Karpas-422 (cell line): ENCODE measurements at regions not wholly inside any gene's neighbourhood (a gene's known extent, or its start where the extent isn't known, plus 50 kb on each side); places are given as distances from the start of the nearest gene placed in this dataset.
"Not testable (repeated sequence)": the region's sequence is repeated elsewhere in the genome, so short reads cannot be mapped to it uniquely, and the experiment has no call there.

Source experiments
- DNase-seq: peaks from one replicate; pipeline ENCODE4 v3.0.0-alpha.2; 2015
- H2AFZ ChIP-seq: fragments of 200-600 bp; sonication (generic); 2 replicates; pipeline ENCODE4 v1.6.1; 2014; ENCODE audit warnings: antibody characterized with exemption, low read length, mixed read lengths
- H3K27ac ChIP-seq: fragments of 200-600 bp; sonication (generic); 2 replicates; pipeline ENCODE4 v1.5.1; 2014; ENCODE audit warnings: mild to moderate bottlenecking, low read length, moderate library complexity
- H3K27me3 ChIP-seq: fragments of 200-600 bp; sonication (generic); 2 replicates; pipeline ENCODE4 v1.6.1; 2014; ENCODE audit warnings: low read length, mixed read lengths
- H3K36me3 ChIP-seq: fragments of 200-600 bp; sonication (generic); 2 replicates; pipeline ENCODE4 v1.6.1; 2014; ENCODE audit warnings: low read length, mixed read lengths; ENCODE audit not compliant: insufficient read depth
- H3K4me1 ChIP-seq: fragments of 200-600 bp; sonication (generic); 2 replicates; pipeline ENCODE4 v1.6.1; 2014; ENCODE audit warnings: mild to moderate bottlenecking, low read length, mixed read lengths
- H3K4me2 ChIP-seq: fragments of 200-600 bp; sonication (generic); 2 replicates; pipeline ENCODE4 v1.6.1; 2014; ENCODE audit warnings: low read length, low read depth, mild to moderate bottlenecking; ENCODE audit not compliant: poor library complexity, severe bottlenecking
- H3K4me3 ChIP-seq: fragments of 200-600 bp; sonication (generic); 2 replicates; pipeline ENCODE4 v1.5.1; 2014; ENCODE audit warnings: mild to moderate bottlenecking, antibody characterized with exemption, low read length, mixed read lengths
- H3K79me2 ChIP-seq: fragments of 200-600 bp; sonication (generic); 2 replicates; pipeline ENCODE4 v1.6.1; 2014; ENCODE audit warnings: mild to moderate bottlenecking, low read length, mixed read lengths
- H3K9ac ChIP-seq: fragments of 200-600 bp; sonication (generic); 2 replicates; pipeline ENCODE4 v1.6.0; 2014; ENCODE audit warnings: low read length
- H3K9me2 ChIP-seq: fragments of 200-600 bp; sonication (generic), shearing (Covaris generic); replicated peaks from 2 replicates; pipeline ENCODE4 v1.6.0; 2014; ENCODE audit warnings: mild to moderate bottlenecking, low read length, moderate library complexity; ENCODE audit not compliant: insufficient read depth
- H3K9me3 ChIP-seq: fragments of 300-700, 200-600 bp; sonication (generic); 2 replicates; pipeline ENCODE4 v1.6.1; 2014; ENCODE audit warnings: low read length, mixed read lengths
- H4K20me1 ChIP-seq: fragments of 200-600 bp; sonication (generic); 2 replicates; pipeline ENCODE4 v1.6.1; 2014; ENCODE audit warnings: mild to moderate bottlenecking, antibody characterized with exemption, low read length, low read depth; ENCODE audit not compliant: insufficient read depth

DNA sequence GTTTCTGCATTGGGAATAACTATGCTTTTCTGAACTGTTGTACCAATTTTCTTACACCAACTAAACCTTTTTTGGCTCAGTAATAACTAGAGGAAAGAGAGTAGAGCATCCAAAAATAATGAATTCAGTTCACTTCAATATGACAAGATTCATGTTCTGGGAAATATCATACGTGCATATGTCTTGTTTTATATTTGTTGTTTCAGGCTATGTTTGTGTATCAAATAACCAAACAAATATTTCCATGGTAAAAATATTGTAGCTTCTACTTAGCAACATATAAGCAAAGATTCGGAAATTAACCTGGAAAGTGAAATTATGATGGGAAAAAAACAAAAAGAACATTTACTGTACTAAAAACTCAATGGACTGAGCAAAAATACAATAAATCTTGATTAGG is 503.2 kb downstream of the TMEM114 start:
- H4K20me1 ChIP-seq, result no peaks in the 10 kb centered on the region
- no peak overlapping the region for H3K4me2 ChIP-seq
- no peak overlapping the region for H3K27ac ChIP-seq
- no peaks in the 10 kb centered on the region for H3K36me3 ChIP-seq
- no peak overlapping the region for H3K4me3 ChIP-seq
- no peak for DNase-seq
- H3K27me3 ChIP-seq, result no peaks in the 10 kb centered on the region
- H3K79me2 ChIP-seq, result no peaks in the 10 kb centered on the region
- H3K4me1 ChIP-seq, result no peaks in the 10 kb centered on the region
- no peaks in the 10 kb centered on the region for H3K9me2 ChIP-seq
- no peak overlapping the region for H2AFZ ChIP-seq
- H3K9ac ChIP-seq, result no peak overlapping the region
- H3K9me3 ChIP-seq, result peaks cover 15% of the 10 kb centered on the region

GRCh38 chr16:8084882-8085281 is 505.4 kb downstream of the TMEM114 start:
- H3K4me3 ChIP-seq, result no peak overlapping the region
- H3K9me3 ChIP-seq, result peaks cover 10% of the 10 kb centered on the region; the same call in 1 of the 2 replicates
- no peaks in the 10 kb centered on the region for H3K36me3 ChIP-seq
- DNase-seq, result no peak
- no peak overlapping the region for H3K9ac ChIP-seq
- H4K20me1 ChIP-seq, result no peaks in the 10 kb centered on the region
- no peak overlapping the region for H3K4me2 ChIP-seq
- no peak overlapping the region for H3K27ac ChIP-seq
- H3K79me2 ChIP-seq, result no peaks in the 10 kb centered on the region
- no peaks in the 10 kb centered on the region for H3K9me2 ChIP-seq
- H3K27me3 ChIP-seq, result no peaks in the 10 kb centered on the region
- no peaks in the 10 kb centered on the region for H3K4me1 ChIP-seq
- H2AFZ ChIP-seq, result no peak overlapping the region

GRCh38 chr16:8084302-8084701 is 506.0 kb downstream of the TMEM114 start:
- H4K20me1 ChIP-seq, result no peaks in the 10 kb centered on the region
- no peaks in the 10 kb centered on the region for H3K79me2 ChIP-seq
- no peaks in the 10 kb centered on the region for H3K9me2 ChIP-seq
- H3K27me3 ChIP-seq, result no peaks in the 10 kb centered on the region
- DNase-seq, result no peak
- H3K9ac ChIP-seq, result no peak overlapping the region
- peaks cover 10% of the 10 kb centered on the region; the same call in 1 of the 2 replicates for H3K9me3 ChIP-seq
- H3K4me1 ChIP-seq, result no peaks in the 10 kb centered on the region
- H2AFZ ChIP-seq, result no peak overlapping the region
- no peaks in the 10 kb centered on the region for H3K36me3 ChIP-seq
- no peak overlapping the region for H3K27ac ChIP-seq
- no peak overlapping the region for H3K4me3 ChIP-seq
- no peak overlapping the region for H3K4me2 ChIP-seq

DNA sequence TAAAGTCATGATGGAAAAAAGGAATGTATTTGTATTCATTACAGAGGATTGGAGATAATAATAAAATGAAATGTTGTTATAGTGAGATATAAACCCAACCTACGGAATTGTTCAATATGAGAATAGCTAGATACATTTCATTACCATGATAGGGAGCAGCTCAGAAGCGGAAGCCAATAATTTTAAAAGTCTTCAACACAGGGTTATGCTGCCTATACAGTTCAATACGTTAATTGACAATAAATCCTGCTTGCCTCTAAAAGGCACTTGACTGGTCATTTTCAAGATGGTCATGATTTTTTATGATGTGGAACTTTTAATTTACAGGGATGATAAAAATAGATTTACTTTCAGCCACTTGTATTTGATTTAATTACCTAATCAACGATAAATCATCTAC is 506.8 kb downstream of the TMEM114 start:
- Histone ChIP-seq H3K9ac (no peak overlapping the region), H3K79me2 (no peaks in the 10 kb centered on the region), H3K4me1 (no peaks in the 10 kb centered on the region), H3K4me2 (no peak overlapping the region), H3K9me2 (no peaks in the 10 kb centered on the region), H4K20me1 (no peaks in the 10 kb centered on the region), H3K9me3 (peaks cover 10% of the 10 kb centered on the region; the same call in 1 of the 2 replicates), H2AFZ (no peak overlapping the region), H3K4me3 (no peak overlapping the region), H3K27ac (no peak overlapping the region), H3K27me3 (no peaks in the 10 kb centered on the region), H3K36me3 (no peaks in the 10 kb centered on the region)
- no peak for DNase-seq

DNA sequence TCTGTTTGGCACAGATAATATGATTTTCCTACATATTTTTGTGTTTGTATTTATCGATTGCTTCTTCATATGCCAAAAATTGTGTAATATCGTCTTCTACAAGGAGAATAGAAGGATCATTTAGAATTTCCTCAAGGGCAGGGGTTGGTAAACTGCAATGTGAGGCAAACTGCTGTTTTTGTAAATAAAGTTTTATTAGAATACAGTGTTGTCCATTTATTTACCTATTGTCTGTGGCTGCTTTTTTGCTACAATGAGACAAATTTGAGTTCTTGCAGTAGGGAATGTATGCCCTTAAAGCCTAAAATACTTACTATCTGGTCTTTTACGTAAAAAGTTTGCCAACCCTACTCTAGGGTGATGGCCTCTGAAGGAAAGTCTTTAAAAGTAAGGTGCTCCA is 509.5 kb downstream of the TMEM114 start:
- DNase-seq, result no peak
- Histone ChIP-seq H3K27me3 (no peaks in the 10 kb centered on the region), H3K4me1 (no peaks in the 10 kb centered on the region), H3K9me3 (peaks cover 6% of the 10 kb centered on the region), H3K9ac (no peak overlapping the region), H3K4me3 (no peak overlapping the region), H2AFZ (no peak overlapping the region), H3K4me2 (no peak overlapping the region), H3K27ac (no peak overlapping the region), H3K79me2 (no peaks in the 10 kb centered on the region), H4K20me1 (no peaks in the 10 kb centered on the region), H3K36me3 (no peaks in the 10 kb centered on the region), H3K9me2 (no peaks in the 10 kb centered on the region)

- Histone ChIP-seq H3K27me3 (no peaks in the 10 kb centered on the region), H3K9ac (no peak overlapping the region), H3K9me3 (peaks cover 13% of the 10 kb centered on the region), H3K4me3 (no peak overlapping the region), H3K36me3 (no peaks in the 10 kb centered on the region), H2AFZ (no peak overlapping the region), H3K4me2 (no peak overlapping the region), H3K27ac (no peak overlapping the region), H3K79me2 (no peaks in the 10 kb centered on the region), H3K4me1 (no peaks in the 10 kb centered on the region), H4K20me1 (no peaks in the 10 kb centered on the region), H3K9me2 (no peaks in the 10 kb centered on the region)
- no peak for DNase-seq
Measured at GRCh38 chr16:8075271-8075670, 515.0 kb downstream of the TMEM114 start.

- Histone ChIP-seq H3K9me3 (peaks cover 17% of the 10 kb centered on the region), H3K9ac (no peak overlapping the region), H3K27ac (no peak overlapping the region), H3K27me3 (no peaks in the 10 kb centered on the region), H3K4me3 (no peak overlapping the region), H4K20me1 (no peaks in the 10 kb centered on the region), H3K36me3 (no peaks in the 10 kb centered on the region), H2AFZ (no peak overlapping the region), H3K9me2 (no peaks in the 10 kb centered on the region), H3K4me1 (no peaks in the 10 kb centered on the region), H3K79me2 (no peaks in the 10 kb centered on the region), H3K4me2 (no peak overlapping the region)
- no peak for DNase-seq
Measured at GRCh38 chr16:8070506-8070905, 519.8 kb downstream of the TMEM114 start.

GRCh38 chr16:8068225-8068624 is 522.1 kb downstream of the TMEM114 start:
- H3K36me3 ChIP-seq, H3K9me2 ChIP-seq, H3K9ac ChIP-seq, H3K79me2 ChIP-seq, H3K4me2 ChIP-seq, H3K4me1 ChIP-seq, H3K27me3 ChIP-seq, DNase-seq, H2AFZ ChIP-seq, H3K4me3 ChIP-seq, H4K20me1 ChIP-seq, H3K27ac ChIP-seq: not testable (repeated sequence)
- H3K9me3 ChIP-seq, result peaks cover 11% of the 10 kb centered on the region

DNA sequence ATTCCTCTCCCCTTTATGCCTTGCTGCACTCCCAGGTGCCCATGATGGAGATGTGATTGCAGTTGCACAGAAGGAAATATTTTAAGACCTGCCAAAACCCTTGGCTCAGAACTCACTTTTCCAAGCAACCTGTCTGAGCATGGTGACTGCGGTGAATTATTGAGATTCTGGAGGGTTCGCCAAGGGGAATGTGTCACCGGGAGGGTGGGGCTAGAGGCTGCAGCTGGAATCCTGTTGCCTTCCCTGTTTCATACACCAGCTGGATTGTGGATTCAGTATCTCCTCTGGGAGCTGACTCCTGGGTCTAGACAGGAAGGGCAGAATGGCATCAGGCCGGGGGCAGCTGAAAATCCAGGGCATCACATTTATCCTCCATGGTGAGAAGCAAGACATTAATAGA is 527.2 kb downstream of the TMEM114 start:
- H3K9me3 ChIP-seq, result peaks cover 3% of the 10 kb centered on the region; the same call in 1 of the 2 replicates
- H3K4me1 ChIP-seq, result no peaks in the 10 kb centered on the region
- no peak overlapping the region for H3K4me2 ChIP-seq
- H3K36me3 ChIP-seq, result no peaks in the 10 kb centered on the region
- H3K9me2 ChIP-seq, result no peaks in the 10 kb centered on the region
- H3K9ac ChIP-seq, result no peak overlapping the region
- H3K27ac ChIP-seq, result no peak overlapping the region
- H3K27me3 ChIP-seq, result no peaks in the 10 kb centered on the region
- no peak overlapping the region for H3K4me3 ChIP-seq
- H4K20me1 ChIP-seq, result no peaks in the 10 kb centered on the region
- no peaks in the 10 kb centered on the region for H3K79me2 ChIP-seq
- DNase-seq, result no peak
- no peak overlapping the region for H2AFZ ChIP-seq
